Right cardiac atrium (tissue), 5 donors: ENCODE measurements at regions not wholly inside any gene's neighbourhood (a gene's known extent, or its start where the extent isn't known, plus 50 kb on each side); places are given as distances from the start of the nearest gene placed in this dataset.
"Not testable (repeated sequence)": the region's sequence is repeated elsewhere in the genome, so short reads cannot be mapped to it uniquely, and the experiment has no call there.

Source experiments
- ATAC-seq, 2 donors: fragments of 200-7000 bp; cut with Tn5 transposase; one replicate each; pipeline versions ENCODE4 v1.8.0 to v1.9.1; 2020; ENCODE audit warnings: moderate library complexity in 2 of 2, mild to moderate bottlenecking in 1 of 2
- DNase-seq, 3 donors: peaks; one replicate each; pipeline ENCODE4 v3.0.0-alpha.2; 2020
- H3K27ac ChIP-seq: one replicate; pipeline ENCODE4 v1.5.1; 2013; ENCODE audit warnings: mild to moderate bottlenecking, low read length, control low read depth, moderate library complexity
- H3K27me3 ChIP-seq: one replicate; pipeline ENCODE4 v1.6.1; 2013; ENCODE audit not compliant: control insufficient read depth, insufficient read depth
- H3K4me1 ChIP-seq: one replicate; pipeline ENCODE4 v1.6.1; 2013; ENCODE audit warnings: low read length; ENCODE audit not compliant: control insufficient read depth, insufficient read depth
- H3K4me3 ChIP-seq: one replicate; pipeline ENCODE4 v1.5.1; 2013; ENCODE audit warnings: low read length, control low read depth
- H3K9me3 ChIP-seq: one replicate; pipeline ENCODE4 v1.6.1; 2013; ENCODE audit warnings: low read length; ENCODE audit not compliant: control insufficient read depth
- WGBS: extraction: QIAGEN DNeasy Blood & Tissue Kit; methylation state at CpG from one replicate; pipeline ENCODE4 v1.1.7; 2013; 5-methylcytosine and 5-hydroxymethylcytosine counted together
- intact Hi-C, 4 donors: fragments of 100-400 bp; cut with DNase I; formaldehyde crosslinking; loops; one replicate each; pipeline versions ENCODE4 v1.11.0 to v1.14.0; 2022 to 2023
- donor health status: healthy with polysubstance abuse.
- donor health status: DM: no; HTN: yes; CAD: no.
- donor health status: DM: no; HTN: no; CAD: no.
- donor health status: DM: no; HTN: yes; CAD: no; lungs with severe emphysema.
- donor health status: DM: yes; HTN: yes; CAD: no.

- H3K27ac ChIP-seq, DNase-seq, H3K4me1 ChIP-seq, H3K9me3 ChIP-seq, H3K4me3 ChIP-seq, H3K27me3 ChIP-seq, ATAC-seq, intact Hi-C loops: not testable (repeated sequence)
- 93% methylated on average over 54 of the region's 55 CpGs for WGBS
Observed at GRCh38 chr9:65466911-65467734, 182.1 kb upstream of the FOXD4L5 start.

GRCh38 chr9:65465246-65465895, 180.4 kb upstream of the FOXD4L5 start:
- H3K4me3 ChIP-seq, H3K4me1 ChIP-seq, intact Hi-C loops, H3K27me3 ChIP-seq, H3K9me3 ChIP-seq, DNase-seq, ATAC-seq, H3K27ac ChIP-seq: not testable (repeated sequence)
- 89% methylated on average over 17 of the region's 17 CpGs for WGBS

GRCh38 chr9:65462476-65462875, 177.5 kb upstream of the FOXD4L5 start:
- ATAC-seq, intact Hi-C loops, H3K27ac ChIP-seq, H3K9me3 ChIP-seq, DNase-seq, H3K27me3 ChIP-seq, H3K4me3 ChIP-seq, H3K4me1 ChIP-seq: not testable (repeated sequence)
- WGBS: 78% methylated on average over 15 of the region's 15 CpGs

- WGBS: 80% methylated on average over 11 of the region's 11 CpGs
- DNase-seq: no peak
- no peak for ATAC-seq
- H3K4me3 ChIP-seq: no peak overlapping the region
- intact Hi-C loops: no loop called here
- H3K9me3 ChIP-seq: no peaks in the 10 kb centered on the region
- no peaks in the 10 kb centered on the region for H3K4me1 ChIP-seq
- no peaks in the 10 kb centered on the region for H3K27me3 ChIP-seq
- H3K27ac ChIP-seq: no peak overlapping the region
Observed at GRCh38 chr9:65459756-65460320, 174.8 kb upstream of the FOXD4L5 start.

DNA sequence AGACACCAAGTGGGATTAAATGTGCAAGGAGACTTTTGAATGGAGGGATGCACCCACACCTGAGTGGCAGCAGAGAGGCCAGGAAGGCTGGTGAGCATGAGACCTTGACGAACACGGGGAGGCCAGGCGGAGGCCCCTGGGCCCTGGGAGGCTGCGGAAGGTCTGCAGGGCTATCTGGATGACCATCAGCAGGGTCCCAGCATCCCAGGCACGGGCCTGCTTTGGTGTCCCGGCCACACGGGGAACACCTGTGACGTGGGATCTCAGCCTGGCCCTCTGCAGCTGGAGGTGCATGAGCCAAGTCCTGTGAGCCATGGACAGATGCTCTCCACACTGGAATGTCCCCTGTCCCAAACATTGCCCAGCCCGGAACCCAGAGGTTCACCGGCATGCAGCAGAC, 174.0 kb upstream of the FOXD4L5 start:
- H3K9me3 ChIP-seq: no peaks in the 10 kb centered on the region
- no peak for ATAC-seq
- no peak overlapping the region for H3K4me3 ChIP-seq
- no peaks in the 10 kb centered on the region for H3K27me3 ChIP-seq
- no peaks in the 10 kb centered on the region for H3K4me1 ChIP-seq
- no peak overlapping the region for H3K27ac ChIP-seq
- intact Hi-C loops: no loop called here
- 91% methylated on average over 10 of the region's 10 CpGs for WGBS
- DNase-seq: no peak

GRCh38 chr9:65458465-65458864, 173.5 kb upstream of the FOXD4L5 start:
- Histone ChIP-seq H3K27me3 (no peaks in the 10 kb centered on the region), H3K4me3 (no peak overlapping the region), H3K27ac (no peak overlapping the region), H3K4me1 (no peaks in the 10 kb centered on the region), H3K9me3 (no peaks in the 10 kb centered on the region)
- DNase-seq: no peak
- 92% methylated on average over 20 of the region's 20 CpGs for WGBS
- intact Hi-C loops: no loop called here
- no peak for ATAC-seq

DNA sequence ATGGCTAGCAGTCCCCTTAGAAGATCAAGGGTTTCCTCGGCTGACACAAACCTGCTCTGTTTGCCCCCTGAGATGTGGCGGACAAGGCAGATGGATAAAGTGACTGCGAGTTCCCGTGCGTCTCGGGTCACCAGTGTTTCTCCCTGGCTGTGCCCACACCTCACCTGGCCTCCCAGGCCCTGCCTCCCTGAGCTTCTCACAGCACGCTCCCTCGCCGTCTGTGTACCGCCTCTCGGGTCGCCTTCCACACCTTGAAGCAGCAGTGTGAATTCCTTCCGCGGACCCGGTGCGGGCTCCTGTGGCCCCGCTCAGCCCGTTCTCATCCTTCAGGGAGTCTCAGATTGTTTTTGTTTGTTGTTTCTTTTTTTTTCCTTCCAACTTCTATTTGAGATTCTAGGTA, 172.0 kb upstream of the FOXD4L5 start:
- ATAC-seq, intact Hi-C loops, H3K27me3 ChIP-seq, H3K4me3 ChIP-seq, DNase-seq, H3K9me3 ChIP-seq, H3K4me1 ChIP-seq, H3K27ac ChIP-seq: not testable (repeated sequence)
- WGBS: 93% methylated on average over 18 of the region's 18 CpGs

- DNase-seq, H3K9me3 ChIP-seq, H3K4me3 ChIP-seq, ATAC-seq, intact Hi-C loops, H3K27ac ChIP-seq, H3K4me1 ChIP-seq, H3K27me3 ChIP-seq: not testable (repeated sequence)
- WGBS: 71% methylated on average over 18 of the region's 18 CpGs
Observed at GRCh38 chr9:65455751-65456647, 171.0 kb upstream of the FOXD4L5 start.

- H3K4me1 ChIP-seq, ATAC-seq, DNase-seq, H3K4me3 ChIP-seq, H3K27ac ChIP-seq, H3K27me3 ChIP-seq, H3K9me3 ChIP-seq, intact Hi-C loops: not testable (repeated sequence)
- 80% methylated on average over 13 of the region's 13 CpGs for WGBS
Observed at GRCh38 chr9:65455136-65455535, 170.1 kb upstream of the FOXD4L5 start.

- intact Hi-C loops, ATAC-seq: not testable (repeated sequence)
Observed at GRCh38 chr9:65454666-65455065, 169.7 kb upstream of the FOXD4L5 start.

More at GRCh38 chr9:65454666-65455065, 169.7 kb upstream of the FOXD4L5 start:
- not testable (repeated sequence) for H3K4me3 ChIP-seq, H3K4me1 ChIP-seq, H3K9me3 ChIP-seq, H3K27ac ChIP-seq, DNase-seq, H3K27me3 ChIP-seq
- 76% methylated on average over 13 of the region's 13 CpGs for WGBS
